ENCODE measurements at regions not wholly inside any gene's neighbourhood (a gene's known extent, or its start where the extent isn't known, plus 50 kb on each side); places are given as distances from the start of the nearest gene placed in this dataset.

- CTCF ChIA-PET: no interaction called here
- POLR2A ChIA-PET: no interaction called here
Observed at GRCh38 chr20:40463171-40463570, 225.9 kb downstream of the MAFB start.

- CTCF ChIA-PET: no interaction called here
- POLR2A ChIA-PET: no interaction called here
Observed at GRCh38 chr20:40462566-40462965, 226.5 kb downstream of the MAFB start.

- ChIA-PET CTCF (no interaction called here), POLR2A (no interaction called here)
Observed at GRCh38 chr20:40459299-40459698, 229.7 kb downstream of the MAFB start.

- ChIA-PET POLR2A (no interaction called here), CTCF (no interaction called here)
Observed at GRCh38 chr20:40457404-40457803, 231.6 kb downstream of the MAFB start.

GRCh38 chr20:40452758-40453157, 236.3 kb downstream of the MAFB start:
- ChIA-PET POLR2A (no interaction called here), CTCF (no interaction called here)

GRCh38 chr20:40451552-40451951, 237.5 kb downstream of the MAFB start:
- POLR2A ChIA-PET: no interaction called here
- CTCF ChIA-PET: no interaction called here

- ChIA-PET POLR2A (no interaction called here), CTCF (no interaction called here)
Observed at GRCh38 chr20:40449974-40450616, 238.9 kb downstream of the MAFB start.

GRCh38 chr20:40449144-40449690, 239.8 kb downstream of the MAFB start:
- CTCF ChIA-PET: no interaction called here
- POLR2A ChIA-PET: no interaction called here

GRCh38 chr20:40446888-40447287, 242.1 kb downstream of the MAFB start:
- ChIA-PET CTCF (no interaction called here), POLR2A (no interaction called here)

- POLR2A ChIA-PET: no interaction called here
- CTCF ChIA-PET: no interaction called here
Observed at GRCh38 chr20:40444516-40444915, 244.5 kb downstream of the MAFB start.

- ChIA-PET POLR2A (no interaction called here), CTCF (no interaction called here)
Observed at GRCh38 chr20:40443753-40444152, 245.3 kb downstream of the MAFB start.

- POLR2A ChIA-PET: no interaction called here
Observed at GRCh38 chr20:40442181-40442963, 246.7 kb downstream of the MAFB start.

GRCh38 chr20:40441771-40442170, 247.3 kb downstream of the MAFB start:
- POLR2A ChIA-PET: no interaction called here
- CTCF ChIA-PET: no interaction called here

More at GRCh38 chr20:40442181-40442963, 246.7 kb downstream of the MAFB start:
- CTCF ChIA-PET: no interaction called here

- CTCF ChIA-PET: no interaction called here
- POLR2A ChIA-PET: no interaction called here
Observed at GRCh38 chr20:40438161-40438830, 250.7 kb downstream of the MAFB start.

GRCh38 chr20:40436011-40436410, 253.0 kb downstream of the MAFB start:
- ChIA-PET POLR2A (no interaction called here), CTCF (no interaction called here)

- ChIA-PET POLR2A (no interaction called here), CTCF (interaction anchor here (1.3 kb wide), 1 partner anchor 20 kb away, joined by 3 read pairs; no protein-coding TSS in a partner anchor)
Observed at GRCh38 chr20:40435146-40435895, 253.7 kb downstream of the MAFB start.

- ChIA-PET CTCF (interaction anchor here (1.3 kb wide), 1 partner anchor 19 kb away, joined by 3 read pairs; no protein-coding TSS in a partner anchor), POLR2A (no interaction called here)
Observed at GRCh38 chr20:40434122-40434521, 254.9 kb downstream of the MAFB start.

GRCh38 chr20:40433341-40433861, 255.6 kb downstream of the MAFB start:
- POLR2A ChIA-PET: no interaction called here
- CTCF ChIA-PET: no interaction called here

GRCh38 chr20:40431611-40432010, 257.4 kb downstream of the MAFB start:
- POLR2A ChIA-PET: no interaction called here

GRCh38 chr20:40431112-40431511, 257.9 kb downstream of the MAFB start:
- ChIA-PET POLR2A (no interaction called here), CTCF (no interaction called here)

More at GRCh38 chr20:40431611-40432010, 257.4 kb downstream of the MAFB start:
- CTCF ChIA-PET: no interaction called here
